Smooth muscle cell (in vitro differentiated cells): ENCODE measurements at regions not wholly inside any gene's neighbourhood (a gene's known extent, or its start where the extent isn't known, plus 50 kb on each side); places are given as distances from the start of the nearest gene placed in this dataset.

ENCODE experiments used
- DNase-seq: peaks from one replicate; lab custom pipeline; 2025; ENCODE audit not compliant: unreplicated experiment; lab: John Stamatoyannopoulos, UW
- H2AFZ ChIP-seq: fragments of 200-600 bp; sonication (generic); 2 replicates; pipeline ENCODE4 v1.6.0; 2016; ENCODE audit warnings: antibody characterized with exemption, low read depth, mild to moderate bottlenecking
- H3F3A ChIP-seq: fragments of 200-600 bp; sonication (generic); 2 replicates; pipeline ENCODE4 v1.6.0; 2017; ENCODE audit warnings: antibody characterized with exemption, low read depth
- H3K27ac ChIP-seq: fragments of 200-600 bp; sonication (generic); 2 replicates; pipeline ENCODE4 v1.5.1; 2016; ENCODE audit warnings: low read depth, mild to moderate bottlenecking
- H3K27me3 ChIP-seq: fragments of 200-600 bp; sonication (generic); 2 replicates; pipeline ENCODE4 v1.6.1; 2016; ENCODE audit warnings: low read depth, mild to moderate bottlenecking
- H3K36me3 ChIP-seq: fragments of 200-600 bp; sonication (generic); 2 replicates; pipeline ENCODE4 v1.5.1; 2016; ENCODE audit warnings: low read depth
- H3K4me1 ChIP-seq: fragments of 200-600 bp; sonication (generic); 2 replicates; pipeline ENCODE4 v1.5.1; 2016; ENCODE audit warnings: low read depth
- H3K4me2 ChIP-seq: fragments of 200-600 bp; sonication (generic); 2 replicates; pipeline ENCODE4 v1.6.0; 2016; ENCODE audit warnings: mild to moderate bottlenecking
- H3K4me3 ChIP-seq: fragments of 200-600 bp; sonication (generic); 2 replicates; pipeline ENCODE4 v1.5.1; 2016; ENCODE audit warnings: mild to moderate bottlenecking
- H3K79me2 ChIP-seq: fragments of 200-600 bp; sonication (generic); 2 replicates; pipeline ENCODE4 v1.6.0; 2016; ENCODE audit warnings: low read depth, mild to moderate bottlenecking
- H3K9ac ChIP-seq: fragments of 200-600 bp; sonication (generic); 2 replicates; pipeline ENCODE4 v1.6.0; 2016; ENCODE audit warnings: low read depth
- H3K9me3 ChIP-seq: fragments of 200-600 bp; sonication (generic); replicated peaks from 2 replicates; pipeline ENCODE4 v1.5.1; 2016; ENCODE audit warnings: low read depth
- H4K20me1 ChIP-seq: fragments of 200-600 bp; sonication (generic); 2 replicates; pipeline ENCODE4 v1.6.0; 2016; ENCODE audit warnings: low read depth
- CTCF ChIP-seq: fragments of 200-600 bp; sonication (generic); IDR thresholded peaks from 2 replicates; pipeline ENCODE4 v1.5.1; 2017; ENCODE audit warnings: borderline replicate concordance, mild to moderate bottlenecking, antibody characterized with exemption; ENCODE audit not compliant: insufficient read depth, poor library complexity, severe bottlenecking
- WGBS: methylation state at CpG from one replicate; pipeline ENCODE4 v1.1.7; 2016; ENCODE audit warnings: low lambda C conversion rate; 5-methylcytosine and 5-hydroxymethylcytosine counted together

GRCh38 chr5:15384176-15384575, 115.8 kb upstream of the FBXL7 start:
- Histone ChIP-seq H3K36me3 (no peaks in the 10 kb centered on the region), H3F3A (no peaks in the 10 kb centered on the region), H2AFZ (no peak overlapping the region), H3K4me2 (no peak overlapping the region), H3K79me2 (no peaks in the 10 kb centered on the region), H3K9ac (no peak overlapping the region), H4K20me1 (no peaks in the 10 kb centered on the region), H3K4me1 (no peaks in the 10 kb centered on the region), H3K27ac (no peak overlapping the region), H3K27me3 (peaks cover 15% of the 10 kb centered on the region), H3K4me3 (no peak overlapping the region), H3K9me3 (no peaks in the 10 kb centered on the region)
- TF ChIP-seq CTCF, result no peak
- DNase-seq, result no peak
- 78% methylated on average over 9 of the region's 9 CpGs for WGBS

GRCh38 chr5:15383469-15383868, 116.5 kb upstream of the FBXL7 start:
- WGBS, result 68% methylated on average over 1 of the region's 1 CpG
- no peak overlapping the region for H3K9ac ChIP-seq

GRCh38 chr5:15383021-15383420, 117.0 kb upstream of the FBXL7 start:
- peaks cover 23% of the 10 kb centered on the region for H3K27me3 ChIP-seq
- H3K4me1 ChIP-seq, result no peaks in the 10 kb centered on the region
- no peaks in the 10 kb centered on the region for H3K9me3 ChIP-seq
- no peak overlapping the region for H3K9ac ChIP-seq
- H3K27ac ChIP-seq, result no peak overlapping the region
- H2AFZ ChIP-seq, result no peak overlapping the region
- H4K20me1 ChIP-seq, result no peaks in the 10 kb centered on the region
- H3K4me2 ChIP-seq, result no peak overlapping the region
- H3K36me3 ChIP-seq, result no peaks in the 10 kb centered on the region
- H3F3A ChIP-seq, result no peaks in the 10 kb centered on the region
- WGBS, result 82% methylated on average over 3 of the region's 3 CpGs
- DNase-seq, result no peak
- H3K4me3 ChIP-seq, result no peak overlapping the region
- no peaks in the 10 kb centered on the region for H3K79me2 ChIP-seq
- TF ChIP-seq CTCF, result no peak

More at GRCh38 chr5:15383469-15383868, 116.5 kb upstream of the FBXL7 start:
- no peaks in the 10 kb centered on the region for H3K36me3 ChIP-seq
- no peak overlapping the region for H3K4me3 ChIP-seq
- no peaks in the 10 kb centered on the region for H3K79me2 ChIP-seq
- H4K20me1 ChIP-seq, result no peaks in the 10 kb centered on the region
- no peak overlapping the region for H3K27ac ChIP-seq
- peak; percentile 46 for TF ChIP-seq CTCF
- no peaks in the 10 kb centered on the region for H3K4me1 ChIP-seq
- no peak overlapping the region for H3K4me2 ChIP-seq
- no peak overlapping the region for H2AFZ ChIP-seq
- H3F3A ChIP-seq, result no peaks in the 10 kb centered on the region
- DNase-seq, result no peak
- peaks cover 22% of the 10 kb centered on the region for H3K27me3 ChIP-seq
- H3K9me3 ChIP-seq, result no peaks in the 10 kb centered on the region

DNA sequence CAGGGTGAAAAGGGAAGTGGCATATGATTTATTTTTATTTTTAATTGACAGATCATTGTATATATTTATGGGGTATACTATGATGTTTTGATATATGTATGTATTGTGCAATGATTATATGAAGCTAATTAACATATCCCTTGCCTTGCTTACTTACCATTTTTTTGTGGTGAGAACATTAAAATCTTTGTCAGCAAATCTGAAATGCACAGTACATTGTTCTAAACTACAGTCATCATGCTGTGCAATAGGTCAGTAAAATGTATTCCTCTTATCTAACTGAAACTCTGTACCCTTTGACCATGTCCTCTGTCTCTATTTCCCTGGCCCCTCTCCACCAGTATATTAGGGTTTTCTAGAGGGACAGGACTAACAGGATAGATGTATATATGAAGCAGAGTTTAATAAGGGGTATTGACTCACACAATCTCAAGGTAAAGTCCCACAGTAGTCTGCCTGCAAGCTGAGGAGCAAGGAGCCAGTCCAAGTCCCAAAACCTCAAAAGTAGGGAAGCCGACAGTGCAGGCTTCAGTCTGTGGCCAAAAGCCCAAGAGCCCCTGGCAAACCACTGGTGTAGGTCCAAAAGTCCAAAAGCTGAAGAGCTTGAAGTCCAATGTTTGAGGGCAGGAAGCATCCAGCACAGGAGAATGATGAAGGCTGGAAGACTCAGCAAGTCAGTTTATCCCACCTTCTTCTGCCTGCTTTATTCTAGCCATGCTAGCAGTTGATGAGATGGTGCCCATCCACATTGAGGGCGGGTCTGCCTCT, 122.2 kb upstream of the FBXL7 start:
- no peaks in the 10 kb centered on the region for H3K9me3 ChIP-seq
- peaks cover 23% of the 10 kb centered on the region for H3K27me3 ChIP-seq
- TF ChIP-seq CTCF, result no peak
- 93% methylated on average over 2 of the region's 2 CpGs for WGBS
- H3K4me2 ChIP-seq, result no peak overlapping the region
- no peaks in the 10 kb centered on the region for H3K4me1 ChIP-seq
- no peak for DNase-seq
- no peaks in the 10 kb centered on the region for H3F3A ChIP-seq
- no peak overlapping the region for H3K9ac ChIP-seq
- no peak overlapping the region for H3K27ac ChIP-seq
- no peak overlapping the region for H2AFZ ChIP-seq
- H3K4me3 ChIP-seq, result no peak overlapping the region
- no peaks in the 10 kb centered on the region for H3K79me2 ChIP-seq
- H4K20me1 ChIP-seq, result no peaks in the 10 kb centered on the region
- H3K36me3 ChIP-seq, result no peaks in the 10 kb centered on the region
